Calu3 (cell line): ENCODE measurements at regions not wholly inside any gene's neighbourhood (a gene's known extent, or its start where the extent isn't known, plus 50 kb on each side); places are given as distances from the start of the nearest gene placed in this dataset.

Experiments used
- BruUV-seq: library from RNA; stranded (reverse); fragments of 400-500 nt; replicated peaks from 2 replicates; lab custom pipeline; 2021; lab: Mats Ljungman, UMichigan
- CTCF ChIA-PET: fragments of 300-600 bp; sonication (Branson Sonifier 250); formaldehyde crosslinking; loops from one replicate; lab custom pipeline; 2022; ENCODE audit warnings: antibody characterized with exemption; lab: Charles Lee
- DNase-seq: peaks from one replicate; pipeline ENCODE4 v3.0.0; 2022
- H3K27ac Mint-ChIP-seq: one replicate; pipeline ENCODE4 v1.8.0; 2022; ENCODE audit warnings: mixed read lengths; ENCODE audit not compliant: unreplicated experiment
- H3K27me3 Mint-ChIP-seq: one replicate; pipeline ENCODE4 v1.8.0; 2022; ENCODE audit warnings: mixed read lengths; ENCODE audit not compliant: unreplicated experiment
- H3K36me3 Mint-ChIP-seq: one replicate; pipeline ENCODE4 v1.8.0; 2022; ENCODE audit warnings: mild to moderate bottlenecking, moderate library complexity, mixed read lengths; ENCODE audit not compliant: insufficient read depth, unreplicated experiment
- H3K4me1 Mint-ChIP-seq: one replicate; pipeline ENCODE4 v1.8.0; 2022; ENCODE audit warnings: mild to moderate bottlenecking, low read depth, mixed read lengths; ENCODE audit not compliant: unreplicated experiment
- H3K4me3 Mint-ChIP-seq: one replicate; pipeline ENCODE4 v1.8.0; 2022; ENCODE audit warnings: mild to moderate bottlenecking, low read depth, moderate library complexity, mixed read lengths; ENCODE audit not compliant: unreplicated experiment
- H3K9me3 Mint-ChIP-seq: one replicate; pipeline ENCODE4 v1.8.0; 2022; ENCODE audit warnings: low read depth, mixed read lengths; ENCODE audit not compliant: unreplicated experiment
- CTCF ChIP-seq: fragments of 200-600 bp; IDR thresholded peaks from one replicate; pipeline ENCODE4 v1.8.0; 2022; ENCODE audit warnings: antibody characterized with exemption; ENCODE audit not compliant: unreplicated experiment
- intact Hi-C: fragments of 100-400 bp; cut with micrococcal nuclease; formaldehyde crosslinking; loops from one replicate; pipeline ENCODE4 v1.10.0; 2022; ENCODE audit not compliant: unreplicated experiment

DNA sequence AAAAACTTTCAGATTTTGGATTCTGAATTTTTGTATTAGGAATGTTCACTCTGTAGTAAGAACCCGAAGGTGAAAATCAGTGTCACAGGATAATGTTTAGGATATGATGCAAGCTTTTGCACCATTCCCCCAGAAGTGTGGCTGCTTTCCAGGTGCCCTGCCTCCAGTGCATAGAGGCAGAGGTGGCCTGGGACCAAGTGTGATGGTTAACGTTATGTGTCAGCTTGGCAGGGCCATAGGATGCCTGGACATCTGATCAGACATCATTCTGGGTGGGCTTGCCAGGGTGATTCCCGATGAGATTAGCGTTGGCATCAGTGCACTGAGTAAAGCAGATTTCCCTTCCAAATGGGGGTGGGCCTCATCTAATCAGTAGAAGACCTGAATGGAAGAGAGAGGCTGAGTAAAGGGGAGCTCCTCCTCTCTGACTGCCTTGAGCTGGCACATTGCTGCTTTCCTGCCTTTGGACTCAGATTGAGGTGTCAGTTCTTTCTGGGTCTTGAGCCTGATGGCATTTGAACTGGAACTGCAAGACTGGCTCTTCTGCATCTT lies 177.4 kb upstream of the HS6ST1 start:
- DNase-seq = no peak
- Mint-ChIP-seq H3K36me3 (peaks cover under 1% of the 10 kb centered on the region), H3K4me3 (no peak overlapping the region), H3K4me1 (peaks cover 7% of the 10 kb centered on the region), H3K27ac (no peak overlapping the region), H3K27me3 (no peaks in the 10 kb centered on the region), H3K9me3 (peaks cover 6% of the 10 kb centered on the region)
- intact Hi-C loops = no loop called here
- no peak for TF ChIP-seq CTCF
- CTCF ChIA-PET = interaction anchor here (1.5 kb wide), 1 partner anchor 28 kb away, joined by 3 read pairs; no protein-coding TSS in a partner anchor
- no TSS peak for BruUV-seq

- peaks cover 3% of the 10 kb centered on the region for H3K9me3 Mint-ChIP-seq
- CTCF ChIA-PET = interaction anchor here (1.5 kb wide), 1 partner anchor 27 kb away, joined by 3 read pairs; no protein-coding TSS in a partner anchor
- H3K36me3 Mint-ChIP-seq = no peaks in the 10 kb centered on the region
- intact Hi-C loops = no loop called here
- H3K27ac Mint-ChIP-seq = no peak overlapping the region
- no TSS peak for BruUV-seq
- H3K4me1 Mint-ChIP-seq = peaks cover under 1% of the 10 kb centered on the region
- TF ChIP-seq CTCF = no peak
- no peaks in the 10 kb centered on the region for H3K27me3 Mint-ChIP-seq
- DNase-seq = no peak
- no peak overlapping the region for H3K4me3 Mint-ChIP-seq
Measured at GRCh38 chr2:128496700-128497099, 178.0 kb upstream of the HS6ST1 start.

DNA sequence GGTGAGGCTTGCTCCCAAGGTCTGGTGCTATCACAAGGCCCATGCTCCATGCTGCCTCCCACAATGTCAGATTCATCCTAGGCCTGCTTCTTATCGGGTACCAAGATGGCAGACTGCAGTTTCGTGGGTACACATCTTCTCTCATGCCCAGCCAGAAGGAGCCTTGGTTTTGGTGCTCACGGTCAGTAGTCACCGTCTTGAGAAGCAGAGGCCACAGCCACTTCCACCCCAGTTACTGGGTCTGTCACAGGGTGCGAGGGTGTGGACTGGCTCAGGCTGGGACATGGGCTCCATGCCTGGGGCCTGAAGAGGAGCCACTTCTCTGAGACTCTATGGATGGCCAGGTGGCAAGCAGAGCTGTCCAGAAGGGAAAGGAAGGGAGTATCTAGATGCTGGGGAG lies 178.8 kb upstream of the HS6ST1 start:
- peaks cover 3% of the 10 kb centered on the region for H3K9me3 Mint-ChIP-seq
- CTCF ChIA-PET = no interaction called here
- no peak overlapping the region for H3K27ac Mint-ChIP-seq
- BruUV-seq = no TSS peak
- DNase-seq = no peak
- intact Hi-C loops = no loop called here
- no peak for TF ChIP-seq CTCF
- H3K4me1 Mint-ChIP-seq = no peaks in the 10 kb centered on the region
- no peak overlapping the region for H3K4me3 Mint-ChIP-seq
- no peaks in the 10 kb centered on the region for H3K27me3 Mint-ChIP-seq
- H3K36me3 Mint-ChIP-seq = no peaks in the 10 kb centered on the region

DNA sequence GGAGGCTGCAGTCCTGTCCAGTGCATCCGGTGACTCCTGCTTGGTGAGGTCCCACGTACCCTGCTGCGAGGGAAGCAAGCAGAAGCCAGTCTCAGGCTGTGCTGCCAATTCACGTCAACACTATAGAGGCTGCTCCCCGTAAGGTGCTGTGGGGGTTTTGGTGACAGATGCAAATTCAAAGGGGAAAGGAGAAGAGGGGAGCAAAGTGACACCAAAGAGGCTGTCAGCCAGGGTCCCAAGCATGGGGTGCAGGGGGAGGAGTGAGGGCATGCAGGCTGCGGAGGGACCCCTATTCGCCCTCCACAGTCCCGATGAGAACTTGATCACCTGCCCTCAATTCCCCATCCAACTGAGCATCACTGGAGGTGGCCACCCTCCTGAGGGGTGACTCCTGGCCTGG lies 179.4 kb upstream of the HS6ST1 start:
- no peaks in the 10 kb centered on the region for H3K36me3 Mint-ChIP-seq

More for the DNA sequence above, 179.4 kb upstream of the HS6ST1 start:
- Mint-ChIP-seq H3K4me1 (no peaks in the 10 kb centered on the region), H3K27me3 (no peaks in the 10 kb centered on the region), H3K4me3 (no peak overlapping the region), H3K9me3 (no peaks in the 10 kb centered on the region), H3K27ac (no peak overlapping the region)
- DNase-seq = no peak
- no peak for TF ChIP-seq CTCF
- intact Hi-C loops = no loop called here
- CTCF ChIA-PET = no interaction called here
- no TSS peak for BruUV-seq
